NT2/D1 (cell line): ENCODE measurements at regions not wholly inside any gene's neighbourhood (a gene's known extent, or its start where the extent isn't known, plus 50 kb on each side); places are given as distances from the start of the nearest gene placed in this dataset.

Experiments
- YY1 ChIP-seq: IDR thresholded peaks from 2 replicates; pipeline ENCODE4 v1.6.1; 2011; ENCODE audit not compliant: insufficient read length, insufficient read depth
- ZNF274 ChIP-seq: IDR thresholded peaks from 2 replicates; pipeline ENCODE4 v1.6.1; 2011; ENCODE audit warnings: mild to moderate bottlenecking, low read depth, low read length

DNA sequence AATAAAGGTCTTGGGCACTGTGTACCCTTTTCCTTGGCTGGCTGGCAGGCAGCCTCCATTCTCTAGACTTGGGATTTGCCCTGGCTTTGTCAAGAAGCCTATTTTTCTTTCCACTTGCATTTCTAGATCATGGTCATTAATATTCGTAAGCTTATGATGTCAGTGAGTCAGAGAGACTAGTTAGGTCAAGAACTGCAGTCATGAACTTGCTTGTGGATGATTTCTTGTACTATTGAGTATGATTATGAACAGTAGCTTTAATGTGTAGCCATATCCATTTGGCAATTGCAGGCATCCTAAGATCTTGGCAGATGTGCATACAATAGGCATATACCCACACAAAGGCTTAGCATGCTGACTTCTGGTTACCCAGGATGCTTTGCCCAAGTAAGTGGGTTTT is 186.8 kb upstream of the CLINT1 start:
- TF ChIP-seq ZNF274 (no peak), YY1 (no peak)
